Neural progenitor cell (in vitro differentiated cells): ENCODE measurements at regions not wholly inside any gene's neighbourhood (a gene's known extent, or its start where the extent isn't known, plus 50 kb on each side); places are given as distances from the start of the nearest gene placed in this dataset.

ENCODE experiments used
- DNase-seq: peaks from one replicate; pipeline ENCODE4 v3.0.0-alpha.2; 2016; ENCODE audit warnings: low spot score
- H2AFZ ChIP-seq: fragments of 200-600 bp; sonication (generic); replicated peaks from 2 replicates; pipeline ENCODE4 v1.6.1; 2016; ENCODE audit warnings: antibody characterized with exemption
- H3F3A ChIP-seq: fragments of 200-600 bp; sonication (generic); 2 replicates; pipeline ENCODE4 v1.6.1; 2016; ENCODE audit warnings: antibody characterized with exemption, low read depth
- H3K27ac ChIP-seq: fragments of 200-600 bp; sonication (generic); 2 replicates; pipeline ENCODE4 v1.5.1; 2016; ENCODE audit warnings: mild to moderate bottlenecking
- H3K27me3 ChIP-seq: fragments of 200-600 bp; sonication (generic); 2 replicates; pipeline ENCODE4 v1.6.1; 2016; ENCODE audit warnings: mild to moderate bottlenecking, moderate library complexity
- H3K36me3 ChIP-seq: fragments of 200-600 bp; sonication (generic); 2 replicates; pipeline ENCODE4 v1.5.1; 2016
- H3K4me1 ChIP-seq: fragments of 200-600 bp; sonication (generic); 2 replicates; pipeline ENCODE4 v1.6.1; 2016; ENCODE audit warnings: mixed run types
- H3K4me2 ChIP-seq: fragments of 200-600 bp; sonication (generic); 2 replicates; pipeline ENCODE4 v1.6.1; 2016
- H3K4me3 ChIP-seq: fragments of 200-600 bp; sonication (generic); 2 replicates; pipeline ENCODE4 v1.5.1; 2016
- H3K79me2 ChIP-seq: fragments of 200-600 bp; sonication (generic); 2 replicates; pipeline ENCODE4 v1.6.1; 2016; ENCODE audit warnings: low read depth
- H3K9ac ChIP-seq: fragments of 200-600 bp; sonication (generic); 2 replicates; pipeline ENCODE4 v1.6.1; 2016
- H3K9me3 ChIP-seq: fragments of 200-600 bp; sonication (generic); 2 replicates; pipeline ENCODE4 v1.5.1; 2016; ENCODE audit warnings: low read depth
- H4K20me1 ChIP-seq: fragments of 200-600 bp; sonication (generic); 2 replicates; pipeline ENCODE4 v1.6.1; 2016; ENCODE audit warnings: low read depth
- H3K27ac Mint-ChIP-seq: 3 replicates; pipeline ENCODE4 v1.8.0; 2021; ENCODE audit warnings: mixed read lengths
- H3K27me3 Mint-ChIP-seq: 2 replicates; pipeline ENCODE4 v1.8.0; 2022; ENCODE audit warnings: low read depth, mild to moderate bottlenecking, inconsistent platforms, moderate library complexity, mixed read lengths; ENCODE audit not compliant: insufficient read depth
- H3K36me3 Mint-ChIP-seq: 3 replicates; pipeline ENCODE4 v1.8.0; 2021; ENCODE audit warnings: mixed read lengths
- H3K4me1 Mint-ChIP-seq: 3 replicates; pipeline ENCODE4 v1.8.0; 2021; ENCODE audit warnings: mixed read lengths
- H3K4me3 Mint-ChIP-seq: 3 replicates; pipeline ENCODE4 v1.8.0; 2021; ENCODE audit warnings: mild to moderate bottlenecking, moderate library complexity, mixed read lengths
- H3K9me3 Mint-ChIP-seq: 3 replicates; pipeline ENCODE4 v1.8.0; 2020; ENCODE audit warnings: mixed read lengths
- CTCF ChIP-seq: fragments of 200-600 bp; sonication (generic); IDR thresholded peaks from 2 replicates; pipeline ENCODE4 v1.5.1; 2017; ENCODE audit warnings: antibody characterized with exemption, mild to moderate bottlenecking
- EZH2 ChIP-seq: fragments of 200-600 bp; sonication (generic); IDR thresholded peaks from 2 replicates; pipeline ENCODE4 v1.6.1; 2017; ENCODE audit warnings: antibody characterized with exemption, mild to moderate bottlenecking, moderate library complexity
- EZH2phosphoT487 ChIP-seq: fragments of 200-600 bp; sonication (generic); IDR thresholded peaks from 2 replicates; pipeline ENCODE4 v1.6.1; 2017; ENCODE audit warnings: antibody characterized with exemption

- H3K4me3 Mint-ChIP-seq = no peak overlapping the region
- Histone ChIP-seq H3K36me3 (no peaks in the 10 kb centered on the region), H2AFZ (no peak overlapping the region), H3K27me3 (no peaks in the 10 kb centered on the region), H3K4me3 (no peak overlapping the region), H3K4me2 (no peak overlapping the region), H3K4me1 (peaks cover 30% of the 10 kb centered on the region), H4K20me1 (no peaks in the 10 kb centered on the region), H3K9ac (no peak overlapping the region), H3F3A (peaks cover 19% of the 10 kb centered on the region), H3K79me2 (no peaks in the 10 kb centered on the region), H3K9me3 (no peaks in the 10 kb centered on the region), H3K27ac (no peak overlapping the region)
- H3K27ac Mint-ChIP-seq = no peak overlapping the region
- no peak for DNase-seq
- H3K4me1 Mint-ChIP-seq = peaks cover 23% of the 10 kb centered on the region
- TF ChIP-seq CTCF (no peak), EZH2 (no peak), EZH2phosphoT487 (no peak)
- no peaks in the 10 kb centered on the region for H3K9me3 Mint-ChIP-seq
- no peaks in the 10 kb centered on the region for H3K27me3 Mint-ChIP-seq
- H3K36me3 Mint-ChIP-seq = no peaks in the 10 kb centered on the region
Observed at GRCh38 chr5:164186550-164186949, 681.1 kb downstream of the MAT2B start.

GRCh38 chr5:164187785-164188184, 682.4 kb downstream of the MAT2B start:
- no peak overlapping the region for H3K4me3 ChIP-seq
- no peaks in the 10 kb centered on the region for H4K20me1 ChIP-seq
- H3K27ac ChIP-seq = no peak overlapping the region
- Mint-ChIP-seq H3K27ac (no peak overlapping the region), H3K36me3 (no peaks in the 10 kb centered on the region), H3K9me3 (no peaks in the 10 kb centered on the region), H3K27me3 (no peaks in the 10 kb centered on the region), H3K4me1 (peaks cover 23% of the 10 kb centered on the region), H3K4me3 (no peak overlapping the region)
- H2AFZ ChIP-seq = no peak overlapping the region
- H3K27me3 ChIP-seq = no peaks in the 10 kb centered on the region
- peaks cover 19% of the 10 kb centered on the region for H3F3A ChIP-seq
- no peak overlapping the region for H3K4me2 ChIP-seq
- no peaks in the 10 kb centered on the region for H3K9me3 ChIP-seq
- H3K9ac ChIP-seq = no peak overlapping the region
- no peaks in the 10 kb centered on the region for H3K36me3 ChIP-seq
- no peak for TF ChIP-seq CTCF
- no peak for TF ChIP-seq EZH2phosphoT487
- no peak for TF ChIP-seq EZH2
- DNase-seq = no peak
- peaks cover 30% of the 10 kb centered on the region for H3K4me1 ChIP-seq
- no peaks in the 10 kb centered on the region for H3K79me2 ChIP-seq

- no peak overlapping the region for H3K4me3 Mint-ChIP-seq
- no peaks in the 10 kb centered on the region for H3K27me3 Mint-ChIP-seq
- no peaks in the 10 kb centered on the region for H3K9me3 Mint-ChIP-seq
- peak; percentile 95 for TF ChIP-seq EZH2phosphoT487
- TF ChIP-seq EZH2 = no peak
- peaks cover 18% of the 10 kb centered on the region for H3K4me1 Mint-ChIP-seq
- H3K36me3 ChIP-seq = no peaks in the 10 kb centered on the region
- H3K4me2 ChIP-seq = peak overlapping the region; percentile 23
- no peaks in the 10 kb centered on the region for H3K9me3 ChIP-seq
- no peak overlapping the region for H3K27ac ChIP-seq
- peaks cover 16% of the 10 kb centered on the region for H3F3A ChIP-seq
- no peaks in the 10 kb centered on the region for H4K20me1 ChIP-seq
- no peak overlapping the region for H3K4me3 ChIP-seq
- H3K27me3 ChIP-seq = no peaks in the 10 kb centered on the region
- peak overlapping the region; percentile 13 for H3K27ac Mint-ChIP-seq
- H3K9ac ChIP-seq = no peak overlapping the region
- DNase-seq = peak; percentile 74
- H2AFZ ChIP-seq = no peak overlapping the region
- H3K79me2 ChIP-seq = no peaks in the 10 kb centered on the region
- no peaks in the 10 kb centered on the region for H3K36me3 Mint-ChIP-seq
- peaks cover 23% of the 10 kb centered on the region for H3K4me1 ChIP-seq
Observed at GRCh38 chr5:164188733-164189148, 683.3 kb downstream of the MAT2B start.

GRCh38 chr5:164191240-164191639, 685.8 kb downstream of the MAT2B start:
- no peaks in the 10 kb centered on the region for H3F3A ChIP-seq
- no peaks in the 10 kb centered on the region for H3K27me3 ChIP-seq
- H3K4me1 Mint-ChIP-seq = peaks cover 11% of the 10 kb centered on the region
- H3K9ac ChIP-seq = no peak overlapping the region
- peaks cover 2% of the 10 kb centered on the region for H3K27me3 Mint-ChIP-seq
- no peak overlapping the region for H3K4me3 ChIP-seq
- no peak overlapping the region for H3K4me2 ChIP-seq
- no peaks in the 10 kb centered on the region for H3K36me3 ChIP-seq
- no peaks in the 10 kb centered on the region for H3K36me3 Mint-ChIP-seq
- no peaks in the 10 kb centered on the region for H3K9me3 Mint-ChIP-seq
- no peaks in the 10 kb centered on the region for H3K79me2 ChIP-seq
- no peaks in the 10 kb centered on the region for H4K20me1 ChIP-seq
- peaks cover 14% of the 10 kb centered on the region for H3K4me1 ChIP-seq
- H3K4me3 Mint-ChIP-seq = no peak overlapping the region
- H3K27ac Mint-ChIP-seq = no peak overlapping the region
- H3K9me3 ChIP-seq = no peaks in the 10 kb centered on the region
- DNase-seq = no peak
- TF ChIP-seq EZH2 = no peak
- no peak for TF ChIP-seq EZH2phosphoT487
- TF ChIP-seq CTCF = no peak
- no peak overlapping the region for H2AFZ ChIP-seq
- H3K27ac ChIP-seq = no peak overlapping the region
